ENCODE measurements at regions not wholly inside any gene's neighbourhood (a gene's known extent, or its start where the extent isn't known, plus 50 kb on each side); places are given as distances from the start of the nearest gene placed in this dataset.

- DNase-seq (ENCODE audit: low spot score), result no peak
- H3K4me1 ChIP-seq (ENCODE audit: control insufficient read depth in 4 of 4, insufficient read depth in 4 of 4, low read length in 3 of 4), result no peaks in the 10 kb centered on the region
- no peaks in the 10 kb centered on the region for H3K9me3 ChIP-seq (ENCODE audit: control insufficient read depth in 4 of 4, low read length in 3 of 4)
- no peaks in the 10 kb centered on the region for H3K36me3 ChIP-seq (ENCODE audit: control insufficient read depth in 4 of 4, insufficient read depth in 3 of 4, low read depth in 1 of 4, low read length in 3 of 4)
- no peak overlapping the region for H3K9ac ChIP-seq (ENCODE audit: low read depth in 1 of 2, low read length in 2 of 2)
- H3K27ac ChIP-seq (ENCODE audit: low read depth in 1 of 2, low read length in 2 of 2), result no peak overlapping the region
- no peak for TF ChIP-seq HNF4A (conservative IDR thresholded peaks at IDR 0.05)
- TF ChIP-seq ZBTB33 (IDR thresholded peaks at IDR 0.05), result no peak
- no peak for TF ChIP-seq REST (IDR thresholded peaks at IDR 0.05)
- no peak for TF ChIP-seq TAF1 (conservative IDR thresholded peaks at IDR 0.05)
- no peak for TF ChIP-seq SP1 (IDR thresholded peaks at IDR 0.05)
- no peak for TF ChIP-seq JUND (IDR thresholded peaks at IDR 0.05)
- no peak for TF ChIP-seq RAD21 (IDR thresholded peaks at IDR 0.05)
- TF ChIP-seq RXRA (IDR thresholded peaks at IDR 0.05), result no peak
- TF ChIP-seq ATF3 (IDR thresholded peaks at IDR 0.05), result no peak
- TF ChIP-seq FOXA2 (IDR thresholded peaks at IDR 0.05), result no peak
- no peak for TF ChIP-seq MAX (IDR thresholded peaks at IDR 0.05)
- 73% methylated on average over 4 of the region's 4 CpGs for WGBS
- no peaks in the 10 kb centered on the region for H3K27me3 ChIP-seq (ENCODE audit: control insufficient read depth in 4 of 4, insufficient read depth in 4 of 4, low read length in 3 of 4)
- no peak overlapping the region for H3K4me3 ChIP-seq (ENCODE audit: low read depth in 1 of 3, low read length in 3 of 3)
Observed at GRCh38 chr9:1416261-1416660, 366.1 kb downstream of the DMRT2 start.

- WGBS, result 81% methylated on average over 4 of the region's 4 CpGs
- no peak for DNase-seq (ENCODE audit: low spot score)
- H3K36me3 ChIP-seq (ENCODE audit: control insufficient read depth in 4 of 4, insufficient read depth in 3 of 4, low read depth in 1 of 4, low read length in 3 of 4), result no peaks in the 10 kb centered on the region
- no peak for TF ChIP-seq MAX (IDR thresholded peaks at IDR 0.05)
- no peak for TF ChIP-seq HNF4A (conservative IDR thresholded peaks at IDR 0.05)
- no peak for TF ChIP-seq ZBTB33 (IDR thresholded peaks at IDR 0.05)
- no peak for TF ChIP-seq REST (IDR thresholded peaks at IDR 0.05)
- no peak for TF ChIP-seq JUND (IDR thresholded peaks at IDR 0.05)
- TF ChIP-seq CTCF (IDR thresholded peaks at IDR 0.05; ENCODE audit: low read depth, low read length, missing input control), result no peak
- no peak for TF ChIP-seq TAF1 (conservative IDR thresholded peaks at IDR 0.05)
- no peak for TF ChIP-seq RAD21 (IDR thresholded peaks at IDR 0.05)
- no peak for TF ChIP-seq HNF4G (IDR thresholded peaks at IDR 0.05)
- TF ChIP-seq SP1 (IDR thresholded peaks at IDR 0.05), result no peak
- TF ChIP-seq FOXA1 (IDR thresholded peaks at IDR 0.05), result no peak
- no peak for TF ChIP-seq YY1 (IDR thresholded peaks at IDR 0.05)
- no peak for TF ChIP-seq RXRA (IDR thresholded peaks at IDR 0.05)
- no peak for TF ChIP-seq GABPA (IDR thresholded peaks at IDR 0.05 in 1 of 2, conservative IDR thresholded peaks at IDR 0.05 in 1 of 2)
- no peak for TF ChIP-seq ATF3 (IDR thresholded peaks at IDR 0.05)
- TF ChIP-seq EGR1 (IDR thresholded peaks at IDR 0.05; ENCODE audit: low read depth in 2 of 2), result no peak
- TF ChIP-seq FOXA2 (IDR thresholded peaks at IDR 0.05), result no peak
Observed at GRCh38 chr9:1421436-1421835, 371.3 kb downstream of the DMRT2 start.

More at GRCh38 chr9:1421436-1421835, 371.3 kb downstream of the DMRT2 start:
- no peaks in the 10 kb centered on the region for H3K4me1 ChIP-seq (ENCODE audit: control insufficient read depth in 4 of 4, insufficient read depth in 4 of 4, low read length in 3 of 4)
- no peak overlapping the region for H3K9ac ChIP-seq (ENCODE audit: low read depth in 1 of 2, low read length in 2 of 2)
- H3K9me3 ChIP-seq (ENCODE audit: control insufficient read depth in 4 of 4, low read length in 3 of 4), result no peaks in the 10 kb centered on the region
- no peak overlapping the region for H3K4me3 ChIP-seq (ENCODE audit: low read depth in 1 of 3, low read length in 3 of 3)
- no peaks in the 10 kb centered on the region for H3K27me3 ChIP-seq (ENCODE audit: control insufficient read depth in 4 of 4, insufficient read depth in 4 of 4, low read length in 3 of 4)
- no peak overlapping the region for H3K27ac ChIP-seq (ENCODE audit: low read depth in 1 of 2, low read length in 2 of 2)

Measured in liver (tissue), 8 donors.